NCI-H1092 (cell line): ENCODE measurements at regions not wholly inside any gene's neighbourhood (a gene's known extent, or its start where the extent isn't known, plus 50 kb on each side); places are given as distances from the start of the nearest gene placed in this dataset.
"Not testable (repeated sequence)": the region's sequence is repeated elsewhere in the genome, so short reads cannot be mapped to it uniquely, and the experiment has no call there.

Experiments used
- DNase-seq: peaks from one replicate; lab custom pipeline; 2025; lab: John Stamatoyannopoulos, UW

DNA sequence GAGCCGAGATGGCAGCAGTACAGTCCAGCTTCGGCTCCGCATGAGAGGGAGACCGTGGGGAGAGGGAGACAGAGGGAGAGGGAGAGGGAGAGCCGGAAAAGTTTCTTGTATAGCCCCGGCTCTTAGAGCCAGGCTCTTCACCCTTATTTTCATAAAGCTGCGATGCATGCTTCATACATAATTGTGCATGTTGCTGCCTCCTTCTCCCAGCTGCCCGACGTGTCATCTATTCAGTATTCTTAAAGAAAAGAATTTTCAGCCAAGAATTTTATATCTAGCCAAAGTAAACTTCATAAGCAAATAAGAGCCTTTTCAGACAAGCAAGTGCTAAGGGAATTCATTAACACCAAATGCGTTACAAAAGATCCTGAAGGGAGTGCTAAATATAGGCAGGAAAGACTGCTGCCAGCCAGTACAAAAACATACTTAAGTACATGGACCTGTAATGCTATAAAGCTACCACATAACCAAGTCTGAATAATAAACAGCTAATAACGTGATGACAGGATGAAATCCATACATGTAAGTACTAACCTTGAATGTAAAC, 219.8 kb upstream of the CXADR start:
- DNase-seq = not testable (repeated sequence)

DNA sequence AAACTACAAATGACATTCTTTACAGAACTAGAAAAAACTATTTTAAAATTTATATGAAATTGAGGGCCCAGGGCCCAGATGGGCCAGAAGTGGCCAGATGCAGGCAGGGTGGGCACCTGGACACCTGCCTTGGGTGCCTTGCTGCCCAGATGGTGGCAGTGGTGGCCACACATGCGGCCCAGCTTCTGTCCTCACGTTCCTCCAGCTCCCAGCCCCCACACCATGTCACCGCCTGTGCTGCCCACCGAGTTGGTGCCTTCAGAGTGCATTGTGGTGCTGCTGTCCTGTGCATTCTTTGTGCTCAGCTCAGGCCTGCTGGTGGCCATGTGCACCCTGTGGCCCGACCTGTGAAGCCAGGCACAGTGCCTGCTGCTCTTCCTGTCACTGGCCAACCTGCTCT, 216.8 kb upstream of the CXADR start:
- DNase-seq = no peak

DNA sequence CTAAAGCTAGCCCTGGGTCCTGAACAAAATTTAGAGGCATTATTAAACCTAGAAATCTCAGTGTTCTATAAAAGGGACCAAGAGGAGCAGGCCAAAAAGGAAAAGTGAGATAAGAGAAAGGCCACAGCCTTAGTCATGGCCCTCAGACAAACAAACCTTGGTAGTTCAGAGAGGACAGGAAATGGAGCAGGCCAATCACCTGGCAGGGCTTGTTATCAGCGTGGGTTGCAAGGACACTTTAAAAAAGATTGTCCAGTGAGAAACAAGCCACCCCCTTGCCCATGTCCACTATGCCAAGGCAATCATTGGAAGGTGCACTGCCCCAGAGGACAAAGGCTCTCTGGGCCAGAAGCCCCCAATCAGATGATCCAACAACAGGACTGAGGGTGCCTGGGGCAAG, 213.3 kb upstream of the CXADR start:
- not testable (repeated sequence) for DNase-seq

- DNase-seq = not testable (repeated sequence)
Measured at GRCh38 chr21:17327715-17328114, 185.1 kb upstream of the CXADR start.

DNA sequence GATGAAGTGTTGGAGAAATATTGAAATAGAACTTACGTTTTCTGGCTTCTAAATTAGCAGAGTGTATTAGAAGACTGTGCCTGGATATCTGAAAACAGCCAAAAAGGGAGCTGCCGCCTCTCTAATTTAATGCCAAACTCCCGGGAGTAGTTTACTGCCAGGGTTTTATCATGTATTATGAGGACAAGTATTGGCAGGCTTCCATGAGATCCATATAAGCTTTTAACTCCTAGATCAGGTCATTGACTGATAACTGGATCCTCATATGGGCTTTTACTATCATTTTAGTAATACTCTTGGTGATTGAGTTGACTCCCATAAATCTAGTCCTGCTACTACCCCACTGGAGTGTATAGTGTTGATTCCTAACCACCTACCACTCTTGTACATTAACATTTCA, 178.4 kb upstream of the CXADR start:
- DNase-seq = peak; percentile 84

DNA sequence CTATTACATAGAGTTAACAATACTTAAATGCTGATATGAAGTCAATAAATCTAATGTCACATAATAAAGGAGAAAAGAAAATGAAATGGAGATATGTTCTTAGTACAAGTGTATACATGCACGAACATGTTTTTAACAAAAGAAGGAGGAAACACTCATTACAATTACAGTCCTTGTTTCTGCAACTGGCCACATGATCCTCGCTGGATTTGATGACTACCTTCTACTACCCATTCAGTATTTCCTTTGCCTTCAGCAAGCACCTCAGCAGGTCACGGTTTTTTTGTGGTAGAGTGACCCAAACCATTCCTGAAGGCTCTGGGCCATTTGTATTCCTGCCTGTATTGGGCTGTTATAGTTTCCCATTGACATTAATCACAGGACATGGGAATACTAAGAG, 172.8 kb upstream of the CXADR start:
- DNase-seq = no peak

- DNase-seq = no peak
Measured at GRCh38 chr21:17343055-17343454, 169.8 kb upstream of the CXADR start.

GRCh38 chr21:17348357-17348756, 164.5 kb upstream of the CXADR start:
- DNase-seq = no peak

- DNase-seq = no peak
Measured at GRCh38 chr21:17348849-17349248, 164.0 kb upstream of the CXADR start.

DNA sequence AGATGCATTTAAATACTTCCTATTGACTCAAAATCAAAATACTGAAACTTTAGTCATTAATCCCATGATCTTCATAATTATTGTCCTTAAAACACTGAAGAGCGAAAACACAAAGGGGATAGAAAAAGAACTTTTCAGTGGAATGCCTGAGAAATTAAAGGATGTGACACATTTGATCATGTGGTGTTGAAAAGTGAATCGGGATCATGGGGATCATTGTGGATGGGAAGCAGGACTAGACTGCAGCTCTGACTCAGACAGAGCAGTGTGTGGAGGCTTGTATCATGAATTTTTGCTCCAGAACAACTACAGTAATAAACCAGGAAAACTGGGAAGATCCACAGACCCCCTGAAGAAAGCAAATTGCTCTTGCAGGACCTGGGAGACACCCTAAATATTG, 161.1 kb upstream of the CXADR start:
- no peak for DNase-seq

GRCh38 chr21:17352996-17353655, 159.7 kb upstream of the CXADR start:
- DNase-seq = peak; percentile 73

DNA sequence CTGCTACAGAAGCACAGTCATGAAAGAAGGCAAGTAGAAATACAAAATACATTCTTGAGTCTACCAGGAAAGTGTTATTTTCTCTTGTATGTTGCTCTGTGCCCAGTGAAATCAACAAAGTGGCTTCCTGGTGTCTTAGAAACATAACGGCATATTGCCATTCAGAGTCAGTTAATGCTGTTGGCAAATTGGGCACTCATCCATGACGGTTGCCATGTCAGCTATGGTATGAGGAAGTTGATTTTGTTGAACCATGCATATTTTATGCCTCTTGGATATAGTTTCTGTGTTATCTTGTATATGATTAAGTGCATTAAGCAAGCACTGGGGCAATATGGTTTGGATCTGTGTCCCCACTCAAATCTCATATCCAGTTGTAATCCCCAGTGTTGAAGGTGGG, 153.1 kb upstream of the CXADR start:
- DNase-seq = no peak

DNA sequence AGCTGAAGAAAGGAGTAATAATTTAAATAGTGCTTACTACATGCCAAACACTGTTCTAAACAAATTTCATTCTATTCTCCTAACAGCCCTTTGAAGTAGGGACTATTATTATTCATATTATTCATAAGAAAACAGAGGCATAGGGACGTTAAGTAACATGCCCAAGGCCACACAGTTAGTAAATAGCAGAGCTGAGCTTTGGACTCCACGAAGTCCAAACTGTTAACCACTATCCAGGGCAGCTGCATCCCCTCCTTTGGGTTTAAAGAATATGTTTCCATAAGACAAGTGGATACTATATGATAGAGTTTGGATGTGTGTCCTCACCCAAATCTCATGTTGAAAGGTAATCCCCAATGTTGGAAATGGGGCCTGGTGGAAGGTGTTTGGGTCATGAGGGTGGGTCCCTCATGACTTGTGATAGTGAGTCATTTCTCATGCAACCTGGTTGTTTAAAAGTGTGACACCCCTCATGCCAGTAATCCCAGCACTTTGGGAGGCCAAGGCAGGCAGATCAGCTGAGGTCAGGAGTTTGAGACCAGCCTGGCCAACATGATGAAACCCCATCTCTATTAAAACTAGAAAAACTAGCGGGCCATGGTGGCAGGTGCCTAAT, 144.0 kb upstream of the CXADR start:
- DNase-seq = no peak

GRCh38 chr21:17370263-17370662, 142.6 kb upstream of the CXADR start:
- no peak for DNase-seq

DNA sequence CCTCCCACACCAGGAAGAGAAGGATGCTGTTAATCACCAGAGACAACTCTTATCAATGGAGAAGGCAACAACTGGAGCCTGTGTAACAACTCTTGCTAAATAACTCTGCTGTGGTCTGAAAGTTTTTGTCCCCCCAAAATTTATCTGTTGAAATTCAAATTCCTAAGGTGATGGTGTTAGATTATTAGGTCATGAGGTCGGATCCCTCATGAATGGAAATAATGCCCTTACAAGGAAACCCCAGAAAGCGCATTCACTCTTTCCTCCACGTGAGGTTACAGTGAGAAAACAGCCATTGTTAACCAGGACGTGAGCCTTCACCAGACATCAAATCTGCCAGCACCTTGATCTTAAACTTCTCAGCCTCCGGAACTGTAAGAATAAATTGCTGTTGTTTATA, 141.9 kb upstream of the CXADR start:
- no peak for DNase-seq

- DNase-seq = no peak
Measured at GRCh38 chr21:17371450-17371849, 141.4 kb upstream of the CXADR start.

DNA sequence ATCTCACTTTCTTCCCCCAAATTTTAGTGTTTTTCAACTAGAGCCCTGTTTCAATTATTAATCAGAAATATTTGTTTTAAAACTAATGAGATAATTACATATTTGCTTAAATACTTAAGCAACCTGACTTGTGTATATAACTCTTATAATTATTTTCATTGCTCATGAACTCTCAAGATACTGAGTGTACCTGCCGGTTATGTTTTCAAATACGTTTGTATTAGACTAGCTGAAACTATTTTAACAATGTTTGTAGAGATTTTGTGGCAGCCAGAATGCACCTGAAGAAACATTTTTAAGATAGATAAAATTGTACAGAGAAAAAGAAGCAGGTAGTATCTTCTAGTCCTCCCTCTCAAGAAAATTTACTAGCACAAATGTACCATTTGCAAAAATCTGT, 140.6 kb upstream of the CXADR start:
- no peak for DNase-seq

GRCh38 chr21:17386498-17386897, 126.3 kb upstream of the CXADR start:
- DNase-seq = no peak

GRCh38 chr21:17387030-17387617, 125.7 kb upstream of the CXADR start:
- DNase-seq = peak; percentile 79

GRCh38 chr21:17388226-17388625, 124.6 kb upstream of the CXADR start:
- DNase-seq = no peak

DNA sequence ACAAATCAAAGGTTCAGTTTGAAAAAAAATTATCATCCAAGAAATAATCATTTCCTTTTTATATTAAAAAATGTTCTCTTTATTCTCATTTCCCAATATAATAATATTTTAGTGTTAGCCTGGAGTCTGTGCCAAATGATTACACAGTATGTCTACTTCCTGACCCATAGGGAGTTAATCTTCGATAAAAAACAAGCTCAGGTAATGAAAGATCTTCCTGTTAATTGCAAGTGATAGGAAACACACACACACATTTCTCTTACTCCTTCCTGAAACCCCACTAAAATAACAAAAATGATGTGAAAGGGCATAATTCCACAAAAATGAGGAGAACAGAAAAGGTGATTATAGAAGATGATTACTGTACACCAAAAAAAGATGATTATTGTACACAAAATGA, 123.5 kb upstream of the CXADR start:
- no peak for DNase-seq

DNA sequence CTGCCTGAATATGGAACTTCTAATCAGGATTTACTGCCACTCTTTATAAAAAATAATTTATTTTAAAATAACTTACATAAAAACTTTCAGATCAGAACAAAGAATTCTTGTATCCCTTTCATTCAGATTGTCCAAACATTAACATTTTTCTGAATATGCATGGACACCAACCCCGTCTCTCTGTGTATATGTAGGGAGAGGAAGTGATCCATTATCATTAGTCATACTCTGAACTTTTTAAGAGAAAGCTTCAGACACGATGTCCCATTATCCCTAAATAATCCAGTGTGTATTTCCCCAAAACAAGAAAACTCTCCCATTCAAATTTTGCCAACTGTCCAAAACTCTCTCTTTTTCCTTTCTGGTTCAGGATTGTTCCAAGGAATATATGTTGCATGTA, 122.3 kb upstream of the CXADR start:
- no peak for DNase-seq

DNA sequence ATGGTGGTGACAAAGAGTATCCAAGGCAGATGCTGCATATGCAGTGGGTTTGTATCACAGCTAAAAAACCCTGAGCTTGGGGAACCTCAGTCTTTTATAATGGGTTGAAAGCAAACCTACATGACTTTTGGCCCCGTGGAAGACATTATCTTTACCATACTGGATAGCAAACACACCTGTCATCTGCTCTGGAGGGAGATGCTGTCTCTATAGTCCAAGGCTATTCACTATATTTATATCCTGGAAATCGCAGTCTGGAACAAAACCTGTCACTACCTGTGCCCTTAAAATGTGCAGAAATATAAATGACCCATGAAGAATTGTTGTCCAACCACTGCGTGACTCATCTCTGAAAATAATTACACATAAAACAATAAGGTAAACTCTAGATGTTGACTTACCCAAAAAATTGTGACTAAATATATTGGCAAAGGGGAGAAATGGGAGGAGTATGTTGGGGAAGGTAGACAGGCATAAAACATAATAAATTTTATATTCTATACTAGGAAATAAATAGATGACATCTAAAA, 121.0 kb upstream of the CXADR start:
- no peak for DNase-seq
